DND-41 (cell line): ENCODE measurements at regions not wholly inside any gene's neighbourhood (a gene's known extent, or its start where the extent isn't known, plus 50 kb on each side); places are given as distances from the start of the nearest gene placed in this dataset.

ENCODE experiments used
- ATAC-seq: fragments of 200-7000 bp; cut with Tn5 transposase; 3 replicates; pipeline ENCODE4 v1.9.1; 2021; ENCODE audit warnings: low read depth; ENCODE audit not compliant: insufficient read depth
- DNase-seq: peaks from one replicate; pipeline ENCODE4 v3.0.0-alpha.2; 2020
- H2AFZ ChIP-seq: 2 replicates; pipeline ENCODE4 v1.6.0; 2012; ENCODE audit warnings: low read depth, low read length
- H3K27ac ChIP-seq: 2 replicates; pipeline ENCODE4 v1.5.1; 2012; ENCODE audit warnings: low read length, inconsistent platforms
- H3K27me3 ChIP-seq: fragments of 200-600 bp; sonication (generic); 2 replicates; pipeline ENCODE4 v1.6.0; 2012; ENCODE audit warnings: low read length, mild to moderate bottlenecking, inconsistent platforms; ENCODE audit not compliant: insufficient read depth, poor library complexity
- H3K36me3 ChIP-seq: 2 replicates; pipeline ENCODE4 v1.5.1; 2012; ENCODE audit warnings: low read length, inconsistent platforms; ENCODE audit not compliant: insufficient read depth
- H3K4me1 ChIP-seq: 2 replicates; pipeline ENCODE4 v1.5.1; 2012; ENCODE audit warnings: mild to moderate bottlenecking, low read length; ENCODE audit not compliant: insufficient read depth
- H3K4me2 ChIP-seq: 2 replicates; pipeline ENCODE4 v1.6.0; 2012; ENCODE audit warnings: mild to moderate bottlenecking, moderate library complexity, low read length, inconsistent platforms; ENCODE audit not compliant: insufficient read depth
- H3K4me3 ChIP-seq, 2 experiments: fragments of 200-600 bp in 1 of 2; shearing (Covaris generic) in 1 of 2; 2 replicates each; pipeline ENCODE4 v1.5.1; 2012 to 2016; ENCODE audit warnings: inconsistent platforms in 2 of 2, low read length in 2 of 2, mild to moderate bottlenecking in 2 of 2, low read depth in 1 of 2, moderate library complexity in 1 of 2
- H3K79me2 ChIP-seq: 2 replicates; pipeline ENCODE4 v1.6.0; 2012; ENCODE audit warnings: low read length, inconsistent platforms; ENCODE audit not compliant: insufficient read depth
- H3K9ac ChIP-seq: 2 replicates; pipeline ENCODE4 v1.6.0; 2012; ENCODE audit warnings: low read depth, mild to moderate bottlenecking, inconsistent platforms, low read length, moderate library complexity
- H3K9me3 ChIP-seq: 2 replicates; pipeline ENCODE4 v1.5.1; 2012; ENCODE audit warnings: low read length, moderate library complexity, mild to moderate bottlenecking, inconsistent platforms; ENCODE audit not compliant: insufficient read depth, severe bottlenecking
- H4K20me1 ChIP-seq: 2 replicates; pipeline ENCODE4 v1.6.0; 2012; ENCODE audit warnings: low read length; ENCODE audit not compliant: insufficient read depth
- EZH2 ChIP-seq: IDR thresholded peaks from 3 replicates; pipeline ENCODE4 v1.6.1; 2012; ENCODE audit warnings: borderline replicate concordance, low read depth, mild to moderate bottlenecking, moderate library complexity, low read length, inconsistent platforms; ENCODE audit not compliant: severe bottlenecking
- TF ChIP-seq, protein P1 (sequence below): IDR thresholded peaks from 2 replicates; pipeline ENCODE4 v1.5.1; 2012; ENCODE audit warnings: borderline replicate concordance, low read length, moderate library complexity, mild to moderate bottlenecking; ENCODE audit not compliant: poor library complexity, severe bottlenecking; ENCODE audit errors: extremely low read depth

DNA sequence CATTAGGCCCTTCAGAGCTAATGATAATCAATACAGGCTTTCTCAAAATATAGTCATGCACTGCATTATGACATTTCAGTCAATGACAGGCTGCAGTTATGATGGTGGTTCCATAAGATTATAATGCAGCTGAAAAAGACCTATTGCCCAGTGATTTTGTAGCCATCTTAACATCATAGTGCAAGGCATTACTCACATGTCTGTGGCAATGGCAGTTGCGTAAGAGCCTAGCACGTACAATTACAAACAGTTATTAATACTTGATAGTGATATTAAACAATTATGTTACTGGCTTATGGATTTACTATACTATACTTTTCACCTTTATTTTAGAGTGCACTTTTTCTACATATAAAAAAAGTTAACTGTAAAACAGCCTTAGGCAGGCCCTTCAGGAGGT, 214.8 kb downstream of the ISL1 start:
- H3K27me3 ChIP-seq, result no peaks in the 10 kb centered on the region
- DNase-seq, result no peak

DNA sequence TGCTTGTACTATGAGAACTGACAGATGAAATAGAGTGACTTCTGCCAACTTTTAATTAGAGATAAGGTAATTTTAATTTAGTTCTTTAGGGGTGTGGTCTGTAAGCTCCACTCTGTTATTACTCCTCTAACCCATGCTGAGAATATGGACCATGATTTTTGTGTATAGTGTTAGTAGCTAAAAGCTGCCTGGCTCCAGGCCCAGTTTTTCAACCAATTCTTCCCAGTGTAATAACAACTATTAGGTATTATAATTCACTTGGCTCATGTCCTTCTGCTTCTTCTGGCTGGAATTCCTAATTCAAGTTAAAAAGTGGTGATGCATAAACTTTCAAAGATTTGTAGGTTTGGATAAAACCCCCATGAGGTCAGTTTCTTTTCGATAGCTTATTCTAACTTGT, 216.3 kb downstream of the ISL1 start:
- TF ChIP-seq EZH2, result no peak
- TF ChIP-seq, protein P1, sequence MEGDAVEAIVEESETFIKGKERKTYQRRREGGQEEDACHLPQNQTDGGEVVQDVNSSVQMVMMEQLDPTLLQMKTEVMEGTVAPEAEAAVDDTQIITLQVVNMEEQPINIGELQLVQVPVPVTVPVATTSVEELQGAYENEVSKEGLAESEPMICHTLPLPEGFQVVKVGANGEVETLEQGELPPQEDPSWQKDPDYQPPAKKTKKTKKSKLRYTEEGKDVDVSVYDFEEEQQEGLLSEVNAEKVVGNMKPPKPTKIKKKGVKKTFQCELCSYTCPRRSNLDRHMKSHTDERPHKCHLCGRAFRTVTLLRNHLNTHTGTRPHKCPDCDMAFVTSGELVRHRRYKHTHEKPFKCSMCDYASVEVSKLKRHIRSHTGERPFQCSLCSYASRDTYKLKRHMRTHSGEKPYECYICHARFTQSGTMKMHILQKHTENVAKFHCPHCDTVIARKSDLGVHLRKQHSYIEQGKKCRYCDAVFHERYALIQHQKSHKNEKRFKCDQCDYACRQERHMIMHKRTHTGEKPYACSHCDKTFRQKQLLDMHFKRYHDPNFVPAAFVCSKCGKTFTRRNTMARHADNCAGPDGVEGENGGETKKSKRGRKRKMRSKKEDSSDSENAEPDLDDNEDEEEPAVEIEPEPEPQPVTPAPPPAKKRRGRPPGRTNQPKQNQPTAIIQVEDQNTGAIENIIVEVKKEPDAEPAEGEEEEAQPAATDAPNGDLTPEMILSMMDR, result no peak
- Histone ChIP-seq H3K27ac (no peak overlapping the region), H4K20me1 (no peaks in the 10 kb centered on the region), H3K9me3 (no peaks in the 10 kb centered on the region), H2AFZ (no peak overlapping the region), H3K9ac (no peak overlapping the region), H3K27me3 (no peaks in the 10 kb centered on the region), H3K79me2 (no peaks in the 10 kb centered on the region), H3K36me3 (no peaks in the 10 kb centered on the region), H3K4me2 (no peak overlapping the region), H3K4me1 (no peaks in the 10 kb centered on the region), H3K4me3 (no peak overlapping the region)
- ATAC-seq (no peak), DNase-seq (no peak)

More for the DNA sequence above, 214.8 kb downstream of the ISL1 start:
- no peak for ATAC-seq
- H3K9ac ChIP-seq, result no peak overlapping the region
- H3K27ac ChIP-seq, result no peak overlapping the region
- no peaks in the 10 kb centered on the region for H3K79me2 ChIP-seq
- no peak overlapping the region for H2AFZ ChIP-seq
- no peak overlapping the region for H3K4me2 ChIP-seq
- no peaks in the 10 kb centered on the region for H4K20me1 ChIP-seq
- no peaks in the 10 kb centered on the region for H3K9me3 ChIP-seq
- no peak overlapping the region for H3K4me3 ChIP-seq
- H3K36me3 ChIP-seq, result no peaks in the 10 kb centered on the region
- H3K4me1 ChIP-seq, result no peaks in the 10 kb centered on the region
- TF ChIP-seq, protein P1, result no peak
- TF ChIP-seq EZH2, result no peak

DNA sequence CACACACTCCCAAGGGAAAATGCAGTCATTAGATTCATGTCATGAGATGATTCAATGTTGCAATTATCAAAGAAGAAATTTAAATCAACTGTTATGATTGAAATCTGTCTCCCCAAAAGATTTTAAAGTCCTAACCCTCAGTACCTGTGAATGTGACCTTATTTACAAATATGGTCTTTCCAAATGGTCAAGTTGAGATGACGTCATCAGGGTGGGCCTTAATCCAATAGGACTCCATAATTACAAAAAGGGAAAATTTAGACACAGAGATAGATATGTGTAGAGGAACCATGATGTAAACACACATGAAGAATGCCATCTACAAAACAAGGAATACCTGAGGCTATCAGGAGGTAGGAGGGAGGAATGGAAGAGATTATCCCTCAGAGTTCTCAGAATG, 221.1 kb downstream of the ISL1 start:
- no peaks in the 10 kb centered on the region for H3K9me3 ChIP-seq
- no peak for ATAC-seq

More for the DNA sequence above, 221.1 kb downstream of the ISL1 start:
- Histone ChIP-seq H3K4me2 (no peak overlapping the region), H3K9ac (no peak overlapping the region), H3K36me3 (no peaks in the 10 kb centered on the region), H3K27me3 (no peaks in the 10 kb centered on the region), H3K4me3 (no peak overlapping the region), H4K20me1 (no peaks in the 10 kb centered on the region), H3K4me1 (no peaks in the 10 kb centered on the region), H2AFZ (no peak overlapping the region), H3K79me2 (no peaks in the 10 kb centered on the region), H3K27ac (no peak overlapping the region)
- no peak for DNase-seq
- TF ChIP-seq, protein P1, result no peak
- TF ChIP-seq EZH2, result no peak
